ENCODE measurements at regions not wholly inside any gene's neighbourhood (a gene's known extent, or its start where the extent isn't known, plus 50 kb on each side); places are given as distances from the start of the nearest gene placed in this dataset.

DNA sequence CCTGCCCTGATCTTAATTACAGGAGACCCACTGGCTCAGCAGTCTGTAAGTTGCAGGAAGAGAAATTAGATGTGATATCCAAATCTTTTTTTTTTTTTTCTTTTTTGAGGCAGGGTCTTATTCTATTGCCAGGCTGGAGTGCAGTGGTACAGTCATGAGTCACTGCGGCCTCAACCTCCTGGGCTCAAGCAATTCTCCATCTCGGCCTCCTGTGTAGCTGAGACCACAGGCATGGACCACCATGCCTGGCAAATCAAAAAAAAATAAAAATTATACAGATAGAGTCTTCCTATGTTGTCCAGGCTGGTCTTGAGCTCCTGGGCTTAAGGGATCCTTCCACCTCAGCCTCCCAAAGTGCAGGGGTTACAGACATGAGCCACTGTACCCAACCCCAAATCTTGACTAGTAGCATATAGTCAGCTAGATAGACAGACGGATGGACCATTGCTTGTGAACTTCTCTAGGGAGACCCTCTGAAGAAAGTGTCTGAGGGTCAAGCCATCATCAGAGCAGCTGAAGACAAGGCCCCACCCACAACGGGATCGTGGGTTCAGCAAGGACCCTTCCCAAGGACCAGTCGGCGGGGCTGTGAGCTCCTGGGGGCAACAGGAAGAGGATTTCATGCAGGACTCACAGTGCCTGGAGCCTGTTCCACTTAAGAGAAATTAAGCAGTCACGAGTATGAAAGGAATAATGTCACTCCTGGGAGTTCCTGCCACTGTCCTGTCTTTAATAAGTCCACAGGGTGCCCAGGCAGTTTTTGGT lies 222.7 kb downstream of the ANKRD60 start:
- TF ChIP-seq CTCF (conservative IDR thresholded peaks at IDR 0.05; ENCODE audit: low read length) (no peak), EZH2phosphoT487 (IDR thresholded peaks at IDR 0.05; ENCODE audit: borderline replicate concordance, low read depth, low read length) (no peak)

Data from OCI-LY7 (cell line).